ENCODE measurements at regions not wholly inside any gene's neighbourhood (a gene's known extent, or its start where the extent isn't known, plus 50 kb on each side); places are given as distances from the start of the nearest gene placed in this dataset.

DNA sequence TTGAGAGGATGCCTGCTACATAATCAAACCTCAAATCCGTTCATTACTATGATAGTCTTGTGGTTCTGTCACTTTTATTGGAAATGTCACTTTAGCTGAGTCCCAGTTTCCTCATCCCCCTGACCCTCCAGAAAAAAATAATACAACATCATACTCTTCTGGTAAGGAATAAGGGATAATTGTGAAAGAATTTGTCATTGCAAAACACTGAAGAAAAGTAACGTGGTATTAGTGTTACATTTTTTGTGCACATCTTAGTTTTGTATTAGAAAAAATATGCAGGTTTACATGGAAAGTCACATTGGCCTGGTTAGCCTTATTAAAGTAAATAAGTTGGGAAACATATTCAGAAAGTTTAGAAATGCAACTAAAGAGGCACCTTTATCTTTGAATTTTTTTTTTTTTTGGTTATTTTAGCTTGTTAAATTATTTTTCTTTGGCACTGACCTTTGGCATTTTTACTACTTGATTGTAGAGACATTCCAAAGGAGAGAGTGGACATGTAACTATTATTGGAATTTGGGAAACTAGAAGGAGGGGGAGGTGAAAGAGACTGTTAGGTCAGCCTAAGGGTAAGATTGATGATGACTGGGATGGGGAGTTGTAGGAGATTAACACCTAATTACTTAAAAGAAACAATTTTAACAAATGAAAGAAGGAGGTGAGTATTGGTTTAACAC, 462.2 kb upstream of the RARB start:
- H3K27ac ChIP-seq (ENCODE audit: low read length): no peak overlapping the region
- no peak overlapping the region for H3K4me3 ChIP-seq (ENCODE audit: low read length)
- H3K36me3 ChIP-seq (ENCODE audit: insufficient read depth, low read length): no peaks in the 10 kb centered on the region
- no peak overlapping the region for H3K9ac ChIP-seq (ENCODE audit: low read length)
- no peaks in the 10 kb centered on the region for H3K79me2 ChIP-seq (replicated peaks; ENCODE audit: insufficient read depth, low read length)
- H3F3A ChIP-seq (ENCODE audit: insufficient read depth, low read length, poor library complexity, severe bottlenecking): no peaks in the 10 kb centered on the region
- H3K9me3 ChIP-seq (ENCODE audit: low read length): no peaks in the 10 kb centered on the region
- TF ChIP-seq EZH2 (IDR thresholded peaks at IDR 0.05; ENCODE audit: borderline replicate concordance, insufficient read depth, low read length, poor library complexity, severe bottlenecking): no peak
- no peak for TF ChIP-seq MXI1 (conservative IDR thresholded peaks at IDR 0.05; ENCODE audit: poor library complexity, severe bottlenecking)
- TF ChIP-seq, protein P1, sequence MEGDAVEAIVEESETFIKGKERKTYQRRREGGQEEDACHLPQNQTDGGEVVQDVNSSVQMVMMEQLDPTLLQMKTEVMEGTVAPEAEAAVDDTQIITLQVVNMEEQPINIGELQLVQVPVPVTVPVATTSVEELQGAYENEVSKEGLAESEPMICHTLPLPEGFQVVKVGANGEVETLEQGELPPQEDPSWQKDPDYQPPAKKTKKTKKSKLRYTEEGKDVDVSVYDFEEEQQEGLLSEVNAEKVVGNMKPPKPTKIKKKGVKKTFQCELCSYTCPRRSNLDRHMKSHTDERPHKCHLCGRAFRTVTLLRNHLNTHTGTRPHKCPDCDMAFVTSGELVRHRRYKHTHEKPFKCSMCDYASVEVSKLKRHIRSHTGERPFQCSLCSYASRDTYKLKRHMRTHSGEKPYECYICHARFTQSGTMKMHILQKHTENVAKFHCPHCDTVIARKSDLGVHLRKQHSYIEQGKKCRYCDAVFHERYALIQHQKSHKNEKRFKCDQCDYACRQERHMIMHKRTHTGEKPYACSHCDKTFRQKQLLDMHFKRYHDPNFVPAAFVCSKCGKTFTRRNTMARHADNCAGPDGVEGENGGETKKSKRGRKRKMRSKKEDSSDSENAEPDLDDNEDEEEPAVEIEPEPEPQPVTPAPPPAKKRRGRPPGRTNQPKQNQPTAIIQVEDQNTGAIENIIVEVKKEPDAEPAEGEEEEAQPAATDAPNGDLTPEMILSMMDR (IDR thresholded peaks at IDR 0.05; ENCODE audit: poor library complexity, severe bottlenecking): no peak
- TF ChIP-seq RAD21 (conservative IDR thresholded peaks at IDR 0.05): no peak
- TF ChIP-seq EP300 (conservative IDR thresholded peaks at IDR 0.05; ENCODE audit: poor library complexity, severe bottlenecking): no peak
- TF ChIP-seq, protein P2, sequence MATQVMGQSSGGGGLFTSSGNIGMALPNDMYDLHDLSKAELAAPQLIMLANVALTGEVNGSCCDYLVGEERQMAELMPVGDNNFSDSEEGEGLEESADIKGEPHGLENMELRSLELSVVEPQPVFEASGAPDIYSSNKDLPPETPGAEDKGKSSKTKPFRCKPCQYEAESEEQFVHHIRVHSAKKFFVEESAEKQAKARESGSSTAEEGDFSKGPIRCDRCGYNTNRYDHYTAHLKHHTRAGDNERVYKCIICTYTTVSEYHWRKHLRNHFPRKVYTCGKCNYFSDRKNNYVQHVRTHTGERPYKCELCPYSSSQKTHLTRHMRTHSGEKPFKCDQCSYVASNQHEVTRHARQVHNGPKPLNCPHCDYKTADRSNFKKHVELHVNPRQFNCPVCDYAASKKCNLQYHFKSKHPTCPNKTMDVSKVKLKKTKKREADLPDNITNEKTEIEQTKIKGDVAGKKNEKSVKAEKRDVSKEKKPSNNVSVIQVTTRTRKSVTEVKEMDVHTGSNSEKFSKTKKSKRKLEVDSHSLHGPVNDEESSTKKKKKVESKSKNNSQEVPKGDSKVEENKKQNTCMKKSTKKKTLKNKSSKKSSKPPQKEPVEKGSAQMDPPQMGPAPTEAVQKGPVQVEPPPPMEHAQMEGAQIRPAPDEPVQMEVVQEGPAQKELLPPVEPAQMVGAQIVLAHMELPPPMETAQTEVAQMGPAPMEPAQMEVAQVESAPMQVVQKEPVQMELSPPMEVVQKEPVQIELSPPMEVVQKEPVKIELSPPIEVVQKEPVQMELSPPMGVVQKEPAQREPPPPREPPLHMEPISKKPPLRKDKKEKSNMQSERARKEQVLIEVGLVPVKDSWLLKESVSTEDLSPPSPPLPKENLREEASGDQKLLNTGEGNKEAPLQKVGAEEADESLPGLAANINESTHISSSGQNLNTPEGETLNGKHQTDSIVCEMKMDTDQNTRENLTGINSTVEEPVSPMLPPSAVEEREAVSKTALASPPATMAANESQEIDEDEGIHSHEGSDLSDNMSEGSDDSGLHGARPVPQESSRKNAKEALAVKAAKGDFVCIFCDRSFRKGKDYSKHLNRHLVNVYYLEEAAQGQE (IDR thresholded peaks at IDR 0.05; ENCODE audit: borderline replicate concordance): no peak
- TF ChIP-seq TAF1 (IDR thresholded peaks at IDR 0.05; ENCODE audit: low read depth): no peak
- no peak for TF ChIP-seq POLR2AphosphoS5 (IDR thresholded peaks at IDR 0.05)
- no peak for TF ChIP-seq SMC3 (conservative IDR thresholded peaks at IDR 0.05; ENCODE audit: poor library complexity)
- no peaks in the 10 kb centered on the region for H3K9me2 ChIP-seq (ENCODE audit: insufficient read depth, low read length)
- H2AFZ ChIP-seq (ENCODE audit: low read depth, low read length): no peak overlapping the region
- H4K20me1 ChIP-seq (ENCODE audit: insufficient read depth): no peaks in the 10 kb centered on the region
- no peaks in the 10 kb centered on the region for H3K27me3 ChIP-seq (ENCODE audit: insufficient read depth, low read depth, low read length)
- H3K4me2 ChIP-seq (ENCODE audit: low read length): no peak overlapping the region

GRCh38 chr3:24968036-24968435, 460.0 kb upstream of the RARB start:
- Histone ChIP-seq H3K9ac (ENCODE audit: low read length) (no peak overlapping the region), H3K79me2 (replicated peaks; ENCODE audit: insufficient read depth, low read length) (no peaks in the 10 kb centered on the region), H3K27me3 (ENCODE audit: insufficient read depth, low read depth, low read length) (no peaks in the 10 kb centered on the region), H4K20me1 (ENCODE audit: insufficient read depth) (no peaks in the 10 kb centered on the region), H3K36me3 (ENCODE audit: insufficient read depth, low read length) (no peaks in the 10 kb centered on the region), H3K9me3 (ENCODE audit: low read length) (no peaks in the 10 kb centered on the region), H2AFZ (ENCODE audit: low read depth, low read length) (no peak overlapping the region), H3K4me2 (ENCODE audit: low read length) (no peak overlapping the region), H3K27ac (ENCODE audit: low read length) (no peak overlapping the region), H3K9me2 (ENCODE audit: insufficient read depth, low read length) (no peaks in the 10 kb centered on the region), H3F3A (ENCODE audit: insufficient read depth, low read length, poor library complexity, severe bottlenecking) (no peaks in the 10 kb centered on the region), H3K4me3 (ENCODE audit: low read length) (no peak overlapping the region)
- no peak for TF ChIP-seq SMC3 (conservative IDR thresholded peaks at IDR 0.05; ENCODE audit: poor library complexity)
- no peak for TF ChIP-seq RAD21 (conservative IDR thresholded peaks at IDR 0.05)
- no peak for TF ChIP-seq EZH2 (IDR thresholded peaks at IDR 0.05; ENCODE audit: borderline replicate concordance, insufficient read depth, low read length, poor library complexity, severe bottlenecking)
- no peak for TF ChIP-seq TAF1 (IDR thresholded peaks at IDR 0.05; ENCODE audit: low read depth)
- no peak for TF ChIP-seq EP300 (conservative IDR thresholded peaks at IDR 0.05; ENCODE audit: poor library complexity, severe bottlenecking)
- TF ChIP-seq, protein P2 (IDR thresholded peaks at IDR 0.05; ENCODE audit: borderline replicate concordance): no peak
- TF ChIP-seq, protein P1 (IDR thresholded peaks at IDR 0.05; ENCODE audit: poor library complexity, severe bottlenecking): no peak
- no peak for TF ChIP-seq MXI1 (conservative IDR thresholded peaks at IDR 0.05; ENCODE audit: poor library complexity, severe bottlenecking)
